HTR-8/SVneo (cell line): ENCODE measurements at regions not wholly inside any gene's neighbourhood (a gene's known extent, or its start where the extent isn't known, plus 50 kb on each side); places are given as distances from the start of the nearest gene placed in this dataset.

ENCODE experiments used
- DNase-seq: peaks from one replicate; pipeline ENCODE4 v3.0.0; 2011; ENCODE audit warnings: low spot score, mixed read lengths; ENCODE audit not compliant: insufficient read length
- FAIRE-seq: peaks from 2 replicates; lab custom pipeline; 2011; peaks lifted over from hg19 to GRCh38; lab: Jason Lieb, UNC

DNA sequence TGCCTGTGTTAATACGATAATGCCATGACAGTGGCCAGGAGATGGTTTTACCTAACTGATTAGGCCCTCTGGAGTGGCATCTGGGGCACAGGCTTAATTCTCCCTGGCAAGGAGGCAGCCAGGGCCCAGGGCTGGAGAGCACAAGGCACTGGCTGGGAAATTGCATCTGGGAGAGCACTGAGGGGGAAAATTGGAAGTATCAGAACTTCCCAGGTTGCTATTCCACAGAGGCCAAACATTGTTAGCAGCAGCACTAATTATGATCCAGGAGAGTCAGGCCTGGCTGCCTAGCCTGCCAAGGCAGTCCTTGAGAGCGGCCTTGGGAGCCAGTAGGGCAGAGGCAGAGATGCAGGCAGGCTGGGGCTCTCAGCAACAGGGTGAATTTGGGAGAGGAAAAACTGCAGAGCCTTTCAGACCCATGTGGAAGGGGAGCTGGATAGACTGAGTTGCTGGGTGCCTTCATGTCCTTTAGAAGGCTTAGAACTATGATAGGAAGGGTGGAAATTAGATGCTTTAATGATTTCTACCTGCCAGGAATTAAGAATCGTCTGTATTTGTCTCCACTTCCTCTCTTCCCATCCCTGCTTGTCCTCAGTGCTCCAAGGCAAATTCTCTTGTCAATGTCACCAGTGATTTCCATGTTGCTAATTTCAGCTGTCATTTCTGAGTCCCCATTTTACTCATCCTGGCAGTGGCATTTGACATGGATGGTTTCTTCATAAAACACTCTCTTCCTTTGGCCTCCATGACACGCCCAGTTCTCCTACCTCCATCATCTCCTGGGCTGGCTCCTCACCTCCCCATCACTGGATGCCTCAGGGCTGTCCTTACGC lies 56.1 kb upstream of the HSPA9 start:
- FAIRE-seq = no peak
- no peak for DNase-seq

DNA sequence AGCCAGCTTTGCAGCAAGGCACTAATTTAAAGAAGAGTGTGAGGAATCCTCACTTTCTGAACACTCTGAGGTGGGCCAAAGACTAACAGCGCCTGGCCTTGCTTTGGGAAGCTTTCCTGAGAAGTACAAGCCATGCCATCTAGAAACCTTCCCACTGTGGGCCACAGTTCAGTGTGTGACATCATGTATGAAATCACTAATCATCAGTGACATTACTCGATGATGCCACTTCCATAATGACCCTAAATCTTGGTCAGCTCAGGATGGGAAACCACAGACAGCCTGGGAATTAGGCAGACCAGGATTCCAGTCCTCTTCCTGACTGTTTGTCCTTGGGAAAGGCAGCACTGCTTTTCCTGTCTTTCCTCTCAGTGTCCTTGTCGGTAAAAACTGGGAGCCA lies 54.2 kb upstream of the HSPA9 start:
- no peak for FAIRE-seq
- DNase-seq = no peak

DNA sequence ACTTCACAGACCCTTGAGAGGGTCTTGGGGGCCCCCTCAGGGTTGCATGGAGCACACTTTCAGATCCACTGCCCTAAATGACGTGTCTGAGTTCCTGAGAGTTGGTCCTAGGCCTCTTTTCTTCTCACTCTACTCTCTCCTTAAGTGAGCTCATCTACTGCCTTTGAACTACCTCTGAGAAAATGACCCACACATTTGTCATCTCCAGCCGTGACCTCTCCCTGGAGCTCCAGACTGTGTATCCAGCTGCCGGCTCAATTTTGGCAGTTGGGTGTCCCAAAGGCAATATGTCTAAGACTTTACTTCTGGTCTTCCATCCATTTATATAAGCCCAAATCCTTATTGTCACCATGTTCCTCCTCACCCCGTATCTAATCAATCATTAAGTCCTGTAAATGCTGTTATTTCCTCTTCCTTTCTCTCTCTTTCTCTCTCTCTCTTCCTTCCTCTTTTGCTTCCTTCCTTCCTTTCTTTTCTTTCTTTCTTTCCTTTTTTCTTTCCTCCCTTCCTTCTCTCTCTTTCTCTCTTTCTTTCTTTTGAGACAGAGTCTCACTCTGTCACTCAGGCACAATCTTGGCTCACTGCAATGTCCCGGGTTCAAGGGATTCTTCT lies 51.2 kb upstream of the HSPA9 start:
- DNase-seq (no peak), FAIRE-seq (no peak)

DNA sequence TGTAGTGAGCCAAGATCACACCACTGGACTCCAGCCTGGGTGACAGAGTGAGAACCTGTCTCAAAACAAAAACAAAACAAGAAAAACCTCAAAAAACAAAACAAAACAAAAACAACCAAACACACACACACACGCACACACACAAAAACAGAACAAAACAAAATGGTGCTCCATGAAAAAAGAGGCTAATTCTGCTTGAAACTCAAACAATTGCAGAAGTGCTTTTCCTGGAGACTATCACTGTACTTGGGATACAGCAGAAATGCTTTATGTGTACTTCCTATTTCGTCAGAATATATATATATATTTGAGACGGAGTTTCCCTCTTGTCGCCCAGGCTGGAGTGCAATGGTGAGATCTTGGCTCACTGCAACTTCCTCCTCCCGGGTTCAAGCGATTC lies 49.9 kb upstream of the HSPA9 start:
- DNase-seq = no peak
- FAIRE-seq = no peak
